Panc1 (cell line): ENCODE measurements at regions not wholly inside any gene's neighbourhood (a gene's known extent, or its start where the extent isn't known, plus 50 kb on each side); places are given as distances from the start of the nearest gene placed in this dataset.

Source experiments
- ATAC-seq: fragments of 200-7000 bp; cut with Tn5 transposase; 2 replicates; pipeline ENCODE4 v1.9.1; 2020; ENCODE audit warnings: mild to moderate bottlenecking, moderate library complexity
- BruUV-seq: library from RNA; stranded (reverse); fragments of 400-500 nt; replicated peaks from 2 replicates; lab custom pipeline; 2021; lab: Mats Ljungman, UMichigan
- CTCF ChIA-PET: fragments of 300-600 bp; sonication (Branson Sonifier 250); formaldehyde crosslinking; loops from one replicate; lab custom pipeline; 2022; ENCODE audit warnings: antibody characterized with exemption; lab: Charles Lee
- POLR2A ChIA-PET: fragments of 300-600 bp; sonication (Branson Sonifier 250); formaldehyde crosslinking; loops from one replicate; lab custom pipeline; 2022; ENCODE audit warnings: antibody characterized with exemption; lab: Charles Lee
- DNase-seq: peaks from one replicate; pipeline ENCODE4 v3.0.0-alpha.2; 2010; ENCODE audit warnings: low read depth, low spot score
- H3K27ac ChIP-seq: 2 replicates; pipeline ENCODE4 v1.5.1; 2011; ENCODE audit warnings: mild to moderate bottlenecking, low read length, inconsistent platforms
- H3K27me3 ChIP-seq: fragments of 200-500 bp; sonication (Bioruptor generic); 2 replicates; pipeline ENCODE4 v1.6.0; 2014; ENCODE audit warnings: low read length, inconsistent platforms; ENCODE audit not compliant: control insufficient read depth, insufficient read depth
- H3K36me3 ChIP-seq: fragments of 200-500 bp; sonication (Bioruptor generic); 2 replicates; pipeline ENCODE4 v1.5.1; 2014; ENCODE audit warnings: inconsistent platforms, mild to moderate bottlenecking, low read length, moderate library complexity; ENCODE audit not compliant: control insufficient read depth, insufficient read depth
- H3K4me1 ChIP-seq: 2 replicates; pipeline ENCODE4 v1.5.1; 2011; ENCODE audit warnings: inconsistent platforms, mild to moderate bottlenecking, low read length, moderate library complexity; ENCODE audit not compliant: control insufficient read depth, insufficient read depth
- H3K4me3 ChIP-seq, 2 experiments: 2 replicates each; pipeline ENCODE4 v1.5.1; 2011 to 2012; ENCODE audit warnings: low read depth in 2 of 2, low read length in 2 of 2, mild to moderate bottlenecking in 2 of 2, inconsistent platforms in 1 of 2, moderate library complexity in 1 of 2
- H3K9me3 ChIP-seq: fragments of 200-500 bp; sonication (Bioruptor generic); 2 replicates; pipeline ENCODE4 v1.5.1; 2014; ENCODE audit warnings: low read depth, mild to moderate bottlenecking, inconsistent platforms, low read length, moderate library complexity; ENCODE audit not compliant: control insufficient read depth, insufficient read depth
- POLR2AphosphoS5 ChIP-seq: IDR thresholded peaks from 2 replicates; pipeline ENCODE4 v1.6.1; 2012; ENCODE audit warnings: mild to moderate bottlenecking, low read depth, low read length, moderate library complexity
- REST ChIP-seq, 2 experiments: IDR thresholded peaks; 2 replicates each; pipeline ENCODE4 v1.6.1; 2011 to 2012; ENCODE audit warnings: low read depth in 2 of 2, control low read depth in 1 of 2, low read length in 1 of 2, mild to moderate bottlenecking in 1 of 2, moderate library complexity in 1 of 2; ENCODE audit not compliant: insufficient read depth in 1 of 2
- SIN3A ChIP-seq: IDR thresholded peaks from 2 replicates; pipeline ENCODE4 v1.6.1; 2012; ENCODE audit warnings: low read depth, mild to moderate bottlenecking, low read length, moderate library complexity, borderline replicate concordance; ENCODE audit not compliant: insufficient read depth
- TCF7L2 ChIP-seq: IDR thresholded peaks from 2 replicates; pipeline ENCODE4 v1.6.1; 2011; ENCODE audit warnings: mild to moderate bottlenecking, low read depth, low read length, inconsistent platforms
- in situ Hi-C: cut with HindIII; loops from 2 replicates; pipeline ENCODE4 v1.10.0; 2016; ENCODE audit warnings: low sequenced_read_pairs, low pct_unique_long_range_greater_than_20kb
- intact Hi-C: fragments of 100-400 bp; cut with micrococcal nuclease; formaldehyde crosslinking; loops from one replicate; pipeline ENCODE4 v1.10.0; 2022; ENCODE audit not compliant: unreplicated experiment
- TF ChIP-seq, protein P1 (sequence below): fragments of 450-650 bp; IDR thresholded peaks from 2 replicates; pipeline ENCODE4 v1.5.1; 2017; ENCODE audit warnings: mild to moderate bottlenecking

DNA sequence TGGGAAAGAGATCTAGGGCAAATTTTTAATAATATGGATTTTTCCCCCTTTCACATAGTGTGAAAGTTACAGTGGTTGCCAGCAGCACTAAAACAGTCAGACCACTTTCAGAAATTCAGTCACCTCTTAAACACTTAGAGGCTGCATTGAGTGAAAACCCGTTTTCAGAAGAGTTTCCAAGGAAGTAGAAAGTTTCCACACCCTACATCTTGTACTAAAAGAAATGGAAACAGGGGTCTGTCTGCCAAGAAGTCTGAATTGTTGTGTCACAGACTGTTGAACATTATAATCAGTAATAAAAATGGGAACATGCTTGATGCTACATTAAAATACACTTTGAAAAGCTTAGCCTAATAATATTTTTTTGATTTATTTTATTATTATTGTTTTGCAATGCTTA lies 278.9 kb upstream of the KCNJ16 start:
- no TSS peak for BruUV-seq
- TF ChIP-seq REST (IDR thresholded peaks at IDR 0.05; ENCODE audit: insufficient read depth in 1 of 2, low read depth in 2 of 2, low read length in 1 of 2): no peak
- no peak for TF ChIP-seq SIN3A
- TF ChIP-seq TCF7L2: no peak
- TF ChIP-seq, protein P1, sequence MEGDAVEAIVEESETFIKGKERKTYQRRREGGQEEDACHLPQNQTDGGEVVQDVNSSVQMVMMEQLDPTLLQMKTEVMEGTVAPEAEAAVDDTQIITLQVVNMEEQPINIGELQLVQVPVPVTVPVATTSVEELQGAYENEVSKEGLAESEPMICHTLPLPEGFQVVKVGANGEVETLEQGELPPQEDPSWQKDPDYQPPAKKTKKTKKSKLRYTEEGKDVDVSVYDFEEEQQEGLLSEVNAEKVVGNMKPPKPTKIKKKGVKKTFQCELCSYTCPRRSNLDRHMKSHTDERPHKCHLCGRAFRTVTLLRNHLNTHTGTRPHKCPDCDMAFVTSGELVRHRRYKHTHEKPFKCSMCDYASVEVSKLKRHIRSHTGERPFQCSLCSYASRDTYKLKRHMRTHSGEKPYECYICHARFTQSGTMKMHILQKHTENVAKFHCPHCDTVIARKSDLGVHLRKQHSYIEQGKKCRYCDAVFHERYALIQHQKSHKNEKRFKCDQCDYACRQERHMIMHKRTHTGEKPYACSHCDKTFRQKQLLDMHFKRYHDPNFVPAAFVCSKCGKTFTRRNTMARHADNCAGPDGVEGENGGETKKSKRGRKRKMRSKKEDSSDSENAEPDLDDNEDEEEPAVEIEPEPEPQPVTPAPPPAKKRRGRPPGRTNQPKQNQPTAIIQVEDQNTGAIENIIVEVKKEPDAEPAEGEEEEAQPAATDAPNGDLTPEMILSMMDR: no peak
- TF ChIP-seq POLR2AphosphoS5: no peak
- no peak for ATAC-seq
- Histone ChIP-seq H3K36me3 (no peaks in the 10 kb centered on the region), H3K4me3 (no peak overlapping the region), H3K27me3 (no peaks in the 10 kb centered on the region), H3K4me1 (no peaks in the 10 kb centered on the region), H3K9me3 (no peaks in the 10 kb centered on the region), H3K27ac (no peak overlapping the region)
- no peak for DNase-seq
- in situ Hi-C loops (no loop called here), intact Hi-C loops (no loop called here)
- ChIA-PET POLR2A (interaction anchor here (0.7 kb wide), 2 partner anchors 53 to 273 kb away, joined by 3 to 10 read pairs; no protein-coding TSS in a partner anchor), CTCF (interaction anchor here (0.7 kb wide), 1 partner anchor 411 kb away, joined by 3 read pairs; no protein-coding TSS in a partner anchor)

- ChIA-PET POLR2A (interaction anchor here (0.6 kb wide), 1 partner anchor 134 kb away, joined by 3 read pairs; no protein-coding TSS in a partner anchor), CTCF (no interaction called here)
- Histone ChIP-seq H3K4me3 (no peak overlapping the region), H3K27ac (no peak overlapping the region), H3K4me1 (no peaks in the 10 kb centered on the region), H3K9me3 (no peaks in the 10 kb centered on the region), H3K36me3 (no peaks in the 10 kb centered on the region), H3K27me3 (no peaks in the 10 kb centered on the region)
- in situ Hi-C loops (no loop called here), intact Hi-C loops (no loop called here)
- TF ChIP-seq SIN3A: no peak
- no peak for TF ChIP-seq REST (IDR thresholded peaks at IDR 0.05; ENCODE audit: insufficient read depth in 1 of 2, low read depth in 2 of 2, low read length in 1 of 2)
- no peak for TF ChIP-seq TCF7L2
- TF ChIP-seq, protein P1: no peak
- TF ChIP-seq POLR2AphosphoS5: no peak
- DNase-seq (no peak), ATAC-seq (no peak)
- no TSS peak for BruUV-seq
Observed at GRCh38 chr17:69800870-69801269, 274.2 kb upstream of the KCNJ16 start.
